ENCODE measurements at regions not wholly inside any gene's neighbourhood (a gene's known extent, or its start where the extent isn't known, plus 50 kb on each side); places are given as distances from the start of the nearest gene placed in this dataset.
"Not testable (repeated sequence)": the region's sequence is repeated elsewhere in the genome, so short reads cannot be mapped to it uniquely, and the experiment has no call there.

DNA sequence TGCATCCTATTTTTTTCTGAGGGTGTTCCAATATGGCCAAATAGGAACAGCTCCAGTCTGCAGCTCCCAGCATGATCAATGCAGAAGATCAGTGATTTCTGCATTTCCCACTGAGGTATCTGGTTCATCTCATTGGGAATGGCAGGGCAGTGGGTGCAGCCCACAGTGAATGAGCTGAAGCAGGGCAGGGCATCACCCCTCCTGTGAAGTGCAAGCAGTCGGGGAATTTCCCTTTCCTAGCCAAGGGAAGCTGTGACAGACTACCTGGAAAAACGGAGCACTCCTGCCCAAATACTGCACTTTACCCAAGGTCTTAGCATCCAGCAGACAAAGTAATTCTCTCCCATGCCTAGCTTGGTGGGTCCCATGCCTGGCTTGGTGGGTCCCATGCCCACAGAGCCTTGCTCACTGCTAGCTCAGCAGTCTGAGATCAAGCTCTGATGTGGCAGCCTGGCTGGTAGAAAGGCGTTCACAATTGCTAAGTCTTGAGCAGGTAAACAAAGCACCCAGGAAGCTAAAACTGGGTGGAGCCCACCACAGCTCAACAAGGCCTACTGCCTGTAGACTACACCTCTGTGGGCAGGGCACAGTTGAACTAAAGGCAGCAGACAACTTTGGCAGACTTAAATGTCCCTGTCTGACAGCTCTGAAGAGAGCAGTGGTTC lies 352.0 kb downstream of the CDY1B start:
- not testable (repeated sequence) for H3K4me1 Mint-ChIP-seq, ATAC-seq, DNase-seq, H3K27me3 Mint-ChIP-seq, H3K27ac Mint-ChIP-seq, H3K4me3 Mint-ChIP-seq, H3K9me3 Mint-ChIP-seq

DNA sequence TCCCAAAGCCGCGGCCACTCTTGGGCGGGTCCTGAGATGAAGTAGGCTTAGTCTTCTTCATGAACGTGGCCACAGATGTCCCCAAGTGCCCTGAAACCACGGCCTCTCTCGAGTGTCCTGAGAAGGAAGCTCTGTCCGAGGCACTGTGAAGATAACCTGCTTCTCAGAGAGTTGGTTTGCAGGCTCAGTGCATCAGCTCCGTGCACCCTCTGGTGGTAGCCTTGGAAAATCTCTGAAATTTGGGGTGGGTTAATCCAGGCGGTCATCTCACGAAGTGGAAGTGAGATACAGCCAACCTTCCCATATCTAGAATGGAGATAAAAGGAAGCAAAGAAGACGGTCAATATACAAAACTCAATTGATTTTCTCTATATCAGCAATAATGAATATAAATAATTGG lies 365.9 kb downstream of the CDY1B start:
- H3K4me1 Mint-ChIP-seq = not testable (repeated sequence)

DNA sequence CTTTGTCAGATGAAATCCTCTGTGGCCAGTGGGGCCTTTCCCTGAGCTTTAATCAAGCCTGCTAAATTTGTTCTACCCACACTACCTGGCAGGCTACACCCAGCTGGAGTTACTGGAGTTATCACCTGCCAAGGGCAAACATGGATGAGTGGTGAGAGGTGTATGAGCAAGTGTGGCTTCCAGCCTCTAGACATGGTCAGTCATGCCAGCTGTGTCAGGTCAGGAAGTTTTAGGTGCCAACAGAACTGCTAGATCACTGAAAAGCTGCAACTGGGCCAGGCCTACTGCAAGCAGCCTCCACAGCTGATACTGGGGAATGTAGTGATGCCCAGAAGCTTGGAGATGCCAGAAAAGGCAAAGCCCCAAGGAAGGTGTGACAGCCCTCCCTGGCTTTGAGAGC lies 378.0 kb downstream of the CDY1B start:
- not testable (repeated sequence) for DNase-seq, H3K27ac Mint-ChIP-seq, H3K9me3 Mint-ChIP-seq, ATAC-seq, H3K27me3 Mint-ChIP-seq, H3K4me1 Mint-ChIP-seq, H3K4me3 Mint-ChIP-seq

More for the DNA sequence above, 365.9 kb downstream of the CDY1B start:
- not testable (repeated sequence) for H3K27me3 Mint-ChIP-seq, DNase-seq, H3K4me3 Mint-ChIP-seq, H3K27ac Mint-ChIP-seq, ATAC-seq, H3K9me3 Mint-ChIP-seq

DNA sequence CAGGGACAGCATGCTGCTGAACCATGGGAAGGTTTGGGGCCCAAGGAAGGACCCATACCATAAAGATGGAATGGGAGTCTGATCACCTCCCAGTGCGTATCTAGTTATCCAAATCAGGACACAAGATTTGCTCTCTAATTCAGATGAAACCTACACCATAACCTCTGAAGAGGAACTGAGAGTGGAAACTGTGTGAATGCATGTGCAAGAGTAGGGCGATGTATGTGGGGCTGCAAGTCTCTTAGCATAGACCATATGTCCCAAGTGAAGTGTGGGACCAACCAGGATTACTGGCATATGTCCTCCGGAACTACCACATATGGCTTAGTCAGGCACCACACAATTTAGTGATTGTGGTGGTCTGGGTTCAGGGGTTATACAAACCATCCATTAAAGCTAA lies 403.0 kb downstream of the DAZ2 start:
- H3K9me3 Mint-ChIP-seq, DNase-seq, H3K27ac Mint-ChIP-seq, H3K4me1 Mint-ChIP-seq, H3K27me3 Mint-ChIP-seq, H3K4me3 Mint-ChIP-seq, ATAC-seq: not testable (repeated sequence)

DNA sequence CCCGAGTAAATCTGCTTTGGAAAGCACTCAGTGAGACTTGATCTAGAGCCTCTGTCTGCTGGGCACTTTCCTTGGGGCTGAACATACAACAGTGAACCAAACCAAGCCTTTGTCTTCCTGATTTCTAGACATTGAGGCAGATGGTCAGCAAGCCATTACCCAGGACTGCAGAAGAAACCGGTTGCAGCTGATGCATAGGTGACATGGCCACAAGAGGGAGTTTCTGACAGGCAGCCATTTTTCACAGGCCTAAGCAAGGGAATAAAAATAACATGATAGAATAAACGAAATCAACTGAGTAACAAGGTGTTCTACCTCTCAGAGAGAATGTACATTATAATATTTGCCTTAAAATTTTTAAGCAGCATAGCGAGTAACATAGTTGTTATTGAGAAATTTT lies 391.1 kb downstream of the DAZ2 start:
- not testable (repeated sequence) for ATAC-seq, H3K27ac Mint-ChIP-seq, DNase-seq, H3K9me3 Mint-ChIP-seq, H3K27me3 Mint-ChIP-seq, H3K4me1 Mint-ChIP-seq, H3K4me3 Mint-ChIP-seq

DNA sequence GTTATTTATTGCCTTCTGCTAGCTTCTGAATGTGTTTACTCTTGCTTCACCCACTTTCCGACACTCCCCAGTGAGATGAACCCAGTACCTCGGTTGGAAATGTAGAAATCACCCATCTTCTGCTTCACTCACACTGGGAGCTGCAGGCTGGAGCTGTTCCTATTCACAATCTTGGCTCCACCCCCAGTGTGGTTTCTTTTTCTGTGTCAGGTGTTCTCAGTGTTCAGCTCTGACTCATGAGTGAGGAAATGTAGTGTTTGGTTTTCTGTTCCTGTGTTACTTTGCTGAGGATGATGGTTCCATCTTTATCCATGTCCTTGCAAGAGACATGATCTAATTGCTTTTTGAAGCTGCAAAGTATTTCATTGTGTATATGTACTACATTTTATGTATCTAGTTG lies 377.2 kb downstream of the DAZ2 start:
- ATAC-seq, H3K27ac Mint-ChIP-seq, H3K27me3 Mint-ChIP-seq: not testable (repeated sequence)

DNA sequence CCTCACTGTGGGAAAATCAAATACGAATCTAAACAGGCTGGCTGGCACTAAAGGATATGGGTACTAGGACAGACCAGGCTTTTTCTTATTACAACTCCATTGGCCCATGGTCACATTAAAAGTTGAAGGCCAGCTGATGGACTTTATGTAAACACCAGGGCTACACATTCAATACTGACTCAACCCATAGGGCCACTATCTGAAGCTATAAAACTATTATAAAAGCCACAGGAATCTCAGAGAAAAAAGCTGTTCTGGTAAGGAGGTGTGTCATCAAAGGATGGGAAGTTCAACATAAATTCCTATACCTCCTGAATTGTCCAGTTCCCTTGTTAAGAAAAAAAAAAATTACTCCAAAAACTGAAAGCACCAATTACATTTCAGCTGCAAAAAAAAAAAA lies 370.9 kb downstream of the DAZ2 start:
- DNase-seq, H3K4me3 Mint-ChIP-seq, ATAC-seq, H3K4me1 Mint-ChIP-seq, H3K27ac Mint-ChIP-seq, H3K9me3 Mint-ChIP-seq, H3K27me3 Mint-ChIP-seq: not testable (repeated sequence)

More for the DNA sequence above, 377.2 kb downstream of the DAZ2 start:
- DNase-seq, H3K4me3 Mint-ChIP-seq, H3K4me1 Mint-ChIP-seq, H3K9me3 Mint-ChIP-seq: not testable (repeated sequence)

DNA sequence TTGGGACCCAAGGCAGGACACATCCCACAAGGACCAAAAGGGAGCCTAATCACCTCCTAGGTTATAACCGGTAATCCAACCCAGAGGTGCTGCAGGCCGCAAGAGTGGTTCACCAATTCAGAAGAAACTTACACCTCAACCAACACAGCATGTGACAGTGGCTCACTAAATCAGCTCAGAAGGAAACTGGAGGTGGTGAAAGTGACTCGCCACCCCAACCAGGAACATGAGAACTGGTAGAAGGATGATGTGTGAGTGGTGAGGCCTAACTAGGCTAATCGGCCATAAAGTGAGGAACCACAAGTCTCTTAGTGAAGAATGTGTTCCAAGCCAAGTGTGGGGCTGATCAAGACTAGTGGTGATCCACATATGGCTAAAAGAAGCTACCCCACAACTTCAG lies 369.1 kb downstream of the DAZ2 start:
- not testable (repeated sequence) for H3K27ac Mint-ChIP-seq, H3K27me3 Mint-ChIP-seq, H3K9me3 Mint-ChIP-seq, DNase-seq, H3K4me1 Mint-ChIP-seq, H3K4me3 Mint-ChIP-seq
- peak; percentile 80 for ATAC-seq
